IPS-20b (cell line): ENCODE measurements at regions not wholly inside any gene's neighbourhood (a gene's known extent, or its start where the extent isn't known, plus 50 kb on each side); places are given as distances from the start of the nearest gene placed in this dataset.

ENCODE experiments used
- H3K27ac ChIP-seq: one replicate; pipeline ENCODE4 v1.5.1; 2013; ENCODE audit warnings: low read length
- H3K27me3 ChIP-seq: 2 replicates; pipeline ENCODE4 v1.6.1; 2013; ENCODE audit warnings: mild to moderate bottlenecking, low read length, inconsistent platforms; ENCODE audit not compliant: insufficient read depth
- H3K36me3 ChIP-seq: 2 replicates; pipeline ENCODE4 v1.6.1; 2013; ENCODE audit warnings: low read depth, mild to moderate bottlenecking, inconsistent platforms, low read length, moderate library complexity; ENCODE audit not compliant: insufficient read depth
- H3K4me1 ChIP-seq: 2 replicates; pipeline ENCODE4 v1.6.1; 2013; ENCODE audit warnings: mild to moderate bottlenecking, control low read depth, inconsistent platforms, low read length, moderate library complexity; ENCODE audit not compliant: insufficient read depth
- H3K4me3 ChIP-seq: 2 replicates; pipeline ENCODE4 v1.5.1; 2013; ENCODE audit warnings: mild to moderate bottlenecking, low read length, inconsistent platforms
- H3K9ac ChIP-seq: 2 replicates; pipeline ENCODE4 v1.6.1; 2013; ENCODE audit warnings: low read depth, mild to moderate bottlenecking, inconsistent platforms, low read length, moderate library complexity
- H3K9me3 ChIP-seq: 2 replicates; pipeline ENCODE4 v1.6.1; 2013; ENCODE audit warnings: mild to moderate bottlenecking, low read depth, low read length, inconsistent platforms; ENCODE audit not compliant: insufficient read depth

- Histone ChIP-seq H3K27ac (no peak overlapping the region), H3K4me1 (no peaks in the 10 kb centered on the region), H3K27me3 (no peaks in the 10 kb centered on the region), H3K9ac (no peak overlapping the region), H3K9me3 (no peaks in the 10 kb centered on the region), H3K36me3 (no peaks in the 10 kb centered on the region), H3K4me3 (no peak overlapping the region)
These were observed 97.2 kb upstream of the TMEM260 start for GRCh38 chr14:56482310-56482911.

- no peaks in the 10 kb centered on the region for H3K27me3 ChIP-seq
- H3K4me3 ChIP-seq, result no peak overlapping the region
- H3K9me3 ChIP-seq, result no peaks in the 10 kb centered on the region
- H3K4me1 ChIP-seq, result peaks cover 6% of the 10 kb centered on the region; the same call in 1 of the 2 replicates
- H3K27ac ChIP-seq, result no peak overlapping the region
- H3K9ac ChIP-seq, result no peak overlapping the region
- H3K36me3 ChIP-seq, result no peaks in the 10 kb centered on the region
These were observed 92.4 kb upstream of the TMEM260 start for GRCh38 chr14:56487090-56487667.

- Histone ChIP-seq H3K9me3 (no peaks in the 10 kb centered on the region), H3K36me3 (no peaks in the 10 kb centered on the region), H3K9ac (no peak overlapping the region), H3K4me1 (peaks cover 6% of the 10 kb centered on the region; the same call in 1 of the 2 replicates), H3K27me3 (no peaks in the 10 kb centered on the region), H3K4me3 (no peak overlapping the region), H3K27ac (no peak overlapping the region)
These were observed 91.8 kb upstream of the TMEM260 start for GRCh38 chr14:56487761-56488160.

- Histone ChIP-seq H3K9ac (no peak overlapping the region), H3K4me1 (peaks cover 6% of the 10 kb centered on the region; the same call in 1 of the 2 replicates), H3K36me3 (no peaks in the 10 kb centered on the region), H3K27me3 (no peaks in the 10 kb centered on the region), H3K9me3 (no peaks in the 10 kb centered on the region), H3K27ac (no peak overlapping the region), H3K4me3 (no peak overlapping the region)
These were observed 91.3 kb upstream of the TMEM260 start for GRCh38 chr14:56488306-56488705.

- Histone ChIP-seq H3K36me3 (no peaks in the 10 kb centered on the region), H3K27ac (no peak overlapping the region), H3K4me1 (peaks cover 6% of the 10 kb centered on the region; the same call in 1 of the 2 replicates), H3K9ac (no peak overlapping the region), H3K27me3 (no peaks in the 10 kb centered on the region), H3K9me3 (no peaks in the 10 kb centered on the region), H3K4me3 (no peak overlapping the region)
These were observed 89.2 kb upstream of the TMEM260 start for GRCh38 chr14:56490379-56490778.

GRCh38 chr14:56491299-56492285 is 88.0 kb upstream of the TMEM260 start:
- no peaks in the 10 kb centered on the region for H3K36me3 ChIP-seq
- H3K4me1 ChIP-seq, result peaks cover 6% of the 10 kb centered on the region; the same call in 1 of the 2 replicates
- H3K27ac ChIP-seq, result no peak overlapping the region
- no peak overlapping the region for H3K9ac ChIP-seq
- no peaks in the 10 kb centered on the region for H3K9me3 ChIP-seq
- no peaks in the 10 kb centered on the region for H3K27me3 ChIP-seq
- H3K4me3 ChIP-seq, result 0 out of 2 replicates have a peak overlapping the region, but pooled peaks have one; percentile 24

- H3K4me3 ChIP-seq, result no peak overlapping the region
- no peaks in the 10 kb centered on the region for H3K36me3 ChIP-seq
- H3K4me1 ChIP-seq, result peaks cover 6% of the 10 kb centered on the region; the same call in 1 of the 2 replicates
- no peaks in the 10 kb centered on the region for H3K9me3 ChIP-seq
- no peaks in the 10 kb centered on the region for H3K27me3 ChIP-seq
- no peak overlapping the region for H3K27ac ChIP-seq
- H3K9ac ChIP-seq, result no peak overlapping the region
These were observed 85.4 kb upstream of the TMEM260 start for GRCh38 chr14:56494167-56494566.

- no peaks in the 10 kb centered on the region for H3K36me3 ChIP-seq
- no peak overlapping the region for H3K27ac ChIP-seq
- no peaks in the 10 kb centered on the region for H3K9me3 ChIP-seq
- peaks cover 15% of the 10 kb centered on the region for H3K4me1 ChIP-seq
- H3K4me3 ChIP-seq, result no peak overlapping the region
- no peak overlapping the region for H3K9ac ChIP-seq
- H3K27me3 ChIP-seq, result no peaks in the 10 kb centered on the region
These were observed 81.5 kb upstream of the TMEM260 start for GRCh38 chr14:56498112-56498511.

GRCh38 chr14:56501909-56502530 is 77.6 kb upstream of the TMEM260 start:
- H3K9ac ChIP-seq, result no peak overlapping the region
- no peaks in the 10 kb centered on the region for H3K27me3 ChIP-seq
- no peaks in the 10 kb centered on the region for H3K36me3 ChIP-seq
- no peak overlapping the region for H3K27ac ChIP-seq
- peaks cover 15% of the 10 kb centered on the region for H3K4me1 ChIP-seq
- H3K4me3 ChIP-seq, result peak overlapping the region; percentile 10; the same call in 1 of the 2 replicates
- H3K9me3 ChIP-seq, result no peaks in the 10 kb centered on the region

- H3K9ac ChIP-seq, result no peak overlapping the region
- H3K4me3 ChIP-seq, result no peak overlapping the region
- H3K36me3 ChIP-seq, result no peaks in the 10 kb centered on the region
- no peaks in the 10 kb centered on the region for H3K27me3 ChIP-seq
- H3K9me3 ChIP-seq, result no peaks in the 10 kb centered on the region
- H3K27ac ChIP-seq, result no peak overlapping the region
- H3K4me1 ChIP-seq, result peaks cover 15% of the 10 kb centered on the region
These were observed 74.2 kb upstream of the TMEM260 start for GRCh38 chr14:56505361-56505760.

GRCh38 chr14:56512521-56512920 is 67.1 kb upstream of the TMEM260 start:
- H3K4me1 ChIP-seq, result no peaks in the 10 kb centered on the region
- no peaks in the 10 kb centered on the region for H3K27me3 ChIP-seq
- no peaks in the 10 kb centered on the region for H3K36me3 ChIP-seq
- no peaks in the 10 kb centered on the region for H3K9me3 ChIP-seq
- H3K9ac ChIP-seq, result no peak overlapping the region
- no peak overlapping the region for H3K4me3 ChIP-seq
- no peak overlapping the region for H3K27ac ChIP-seq
